ENCODE measurements at regions not wholly inside any gene's neighbourhood (a gene's known extent, or its start where the extent isn't known, plus 50 kb on each side); places are given as distances from the start of the nearest gene placed in this dataset.

GRCh38 chr4:141402712-141403111, 182.0 kb downstream of the ZNF330 start:
- no peak overlapping the region for H3K4me3 Mint-ChIP-seq
- no peaks in the 10 kb centered on the region for H3K36me3 Mint-ChIP-seq (ENCODE audit: low read depth)
- no peaks in the 10 kb centered on the region for H3K9me3 Mint-ChIP-seq
- H3K27ac Mint-ChIP-seq, result no peak overlapping the region
- no peaks in the 10 kb centered on the region for H3K27me3 Mint-ChIP-seq (ENCODE audit: low read depth)
- DNase-seq (ENCODE audit: low spot score), result no peak
- no peaks in the 10 kb centered on the region for H3K4me1 Mint-ChIP-seq (ENCODE audit: low read depth)

GRCh38 chr4:141403782-141404181, 183.1 kb downstream of the ZNF330 start:
- H3K27ac Mint-ChIP-seq, result no peak overlapping the region
- no peaks in the 10 kb centered on the region for H3K9me3 Mint-ChIP-seq
- DNase-seq (ENCODE audit: low spot score), result no peak
- H3K4me3 Mint-ChIP-seq, result no peak overlapping the region
- H3K27me3 Mint-ChIP-seq (ENCODE audit: low read depth), result no peaks in the 10 kb centered on the region
- H3K36me3 Mint-ChIP-seq (ENCODE audit: low read depth), result no peaks in the 10 kb centered on the region
- H3K4me1 Mint-ChIP-seq (ENCODE audit: low read depth), result no peaks in the 10 kb centered on the region

DNA sequence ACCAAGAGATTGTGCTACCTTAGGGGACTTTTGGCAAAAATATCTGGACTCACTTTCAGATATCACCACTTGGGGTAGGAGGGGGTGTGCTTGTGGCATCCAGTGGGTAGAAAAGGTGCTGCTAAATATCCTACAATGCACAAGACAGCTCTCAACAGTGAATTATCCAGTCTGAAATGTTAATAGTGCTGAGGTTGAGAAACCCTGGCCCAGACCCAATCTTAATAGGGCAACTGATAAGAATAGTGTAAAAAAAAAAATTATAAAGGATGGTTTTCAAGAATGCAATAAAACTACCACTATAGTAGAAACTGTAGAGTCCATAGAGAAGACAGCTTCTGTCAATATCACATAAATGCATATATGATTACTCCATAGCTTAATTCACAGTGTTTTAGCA, 185.5 kb downstream of the ZNF330 start:
- Mint-ChIP-seq H3K36me3 (ENCODE audit: low read depth) (no peaks in the 10 kb centered on the region), H3K27me3 (ENCODE audit: low read depth) (no peaks in the 10 kb centered on the region), H3K9me3 (no peaks in the 10 kb centered on the region), H3K4me3 (no peak overlapping the region), H3K27ac (no peak overlapping the region), H3K4me1 (ENCODE audit: low read depth) (no peaks in the 10 kb centered on the region)
- no peak for DNase-seq (ENCODE audit: low spot score)

- DNase-seq (ENCODE audit: low spot score), result no peak
- H3K27ac Mint-ChIP-seq, result no peak overlapping the region
- H3K36me3 Mint-ChIP-seq (ENCODE audit: low read depth), result no peaks in the 10 kb centered on the region
These were observed 188.9 kb downstream of the ZNF330 start for GRCh38 chr4:141409556-141409955.

DNA sequence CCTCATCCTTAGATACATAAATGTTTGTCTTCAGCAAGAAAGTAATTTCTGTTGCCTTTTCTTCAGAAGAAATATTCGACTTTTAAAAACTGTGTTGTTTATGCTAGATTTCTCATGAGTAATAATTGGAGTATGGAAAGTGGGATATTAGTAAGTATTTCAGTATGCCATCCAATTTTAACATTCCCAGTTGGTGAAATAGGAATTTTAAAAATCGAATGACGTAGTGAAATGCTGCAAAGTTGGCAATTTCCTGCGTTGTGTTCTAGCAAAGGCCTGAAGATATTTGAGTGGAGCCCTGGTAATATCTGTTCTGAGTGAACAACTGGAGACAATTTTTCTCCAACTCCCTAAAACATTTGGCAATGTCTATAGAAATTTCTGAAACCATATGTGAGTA, 190.1 kb downstream of the ZNF330 start:
- Mint-ChIP-seq H3K4me3 (no peak overlapping the region), H3K9me3 (no peaks in the 10 kb centered on the region), H3K27me3 (ENCODE audit: low read depth) (no peaks in the 10 kb centered on the region), H3K36me3 (ENCODE audit: low read depth) (no peaks in the 10 kb centered on the region), H3K4me1 (ENCODE audit: low read depth) (no peaks in the 10 kb centered on the region), H3K27ac (no peak overlapping the region)
- no peak for DNase-seq (ENCODE audit: low spot score)

More at GRCh38 chr4:141409556-141409955, 188.9 kb downstream of the ZNF330 start:
- no peaks in the 10 kb centered on the region for H3K4me1 Mint-ChIP-seq (ENCODE audit: low read depth)
- no peaks in the 10 kb centered on the region for H3K27me3 Mint-ChIP-seq (ENCODE audit: low read depth)
- no peak overlapping the region for H3K4me3 Mint-ChIP-seq
- no peaks in the 10 kb centered on the region for H3K9me3 Mint-ChIP-seq

DNA sequence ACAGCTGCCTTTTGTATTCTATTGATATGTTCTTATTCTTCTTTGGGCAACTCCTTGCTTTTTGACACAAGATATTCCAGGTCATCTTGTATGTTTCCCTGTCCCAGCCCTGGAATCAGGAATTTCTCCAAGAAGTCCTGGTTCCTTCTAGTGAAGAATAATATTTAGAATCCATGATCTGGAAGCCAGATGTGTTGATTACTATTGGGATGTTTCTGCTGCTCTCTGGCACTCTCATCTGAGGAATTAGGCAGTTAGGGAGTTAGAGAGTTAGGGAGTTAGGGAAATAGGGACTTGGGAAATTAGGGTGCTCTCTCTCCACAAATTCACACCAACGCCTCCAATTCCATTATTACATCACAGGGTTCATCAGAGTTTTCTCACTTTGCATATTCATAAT, 191.2 kb downstream of the ZNF330 start:
- no peaks in the 10 kb centered on the region for H3K27me3 Mint-ChIP-seq (ENCODE audit: low read depth)
- no peaks in the 10 kb centered on the region for H3K9me3 Mint-ChIP-seq
- H3K36me3 Mint-ChIP-seq (ENCODE audit: low read depth), result no peaks in the 10 kb centered on the region
- no peak overlapping the region for H3K4me3 Mint-ChIP-seq
- no peaks in the 10 kb centered on the region for H3K4me1 Mint-ChIP-seq (ENCODE audit: low read depth)
- no peak for DNase-seq (ENCODE audit: low spot score)
- H3K27ac Mint-ChIP-seq, result no peak overlapping the region

DNA sequence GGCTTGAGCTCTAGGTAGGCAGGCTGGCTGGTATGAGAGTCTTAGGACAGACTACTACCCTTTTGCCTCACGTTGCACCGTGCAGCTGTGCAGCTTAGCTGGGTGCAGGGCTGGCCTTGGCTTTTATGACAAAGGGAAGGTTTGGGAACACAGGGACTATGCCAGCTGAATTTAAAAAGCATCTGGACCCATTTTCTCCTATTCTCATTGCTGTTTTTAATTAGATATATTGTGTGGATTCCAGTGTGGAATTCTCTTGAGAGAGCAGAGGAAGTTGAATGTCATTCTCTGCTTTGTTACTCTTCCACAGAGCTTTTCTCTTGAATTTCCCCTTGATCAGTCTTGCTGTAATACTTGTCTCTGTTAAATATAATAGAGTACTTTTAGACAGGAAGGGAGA, 192.7 kb downstream of the ZNF330 start:
- Mint-ChIP-seq H3K27ac (no peak overlapping the region), H3K9me3 (no peaks in the 10 kb centered on the region), H3K36me3 (ENCODE audit: low read depth) (no peaks in the 10 kb centered on the region), H3K27me3 (ENCODE audit: low read depth) (no peaks in the 10 kb centered on the region), H3K4me3 (no peak overlapping the region), H3K4me1 (ENCODE audit: low read depth) (no peaks in the 10 kb centered on the region)
- DNase-seq (ENCODE audit: low spot score), result no peak

DNA sequence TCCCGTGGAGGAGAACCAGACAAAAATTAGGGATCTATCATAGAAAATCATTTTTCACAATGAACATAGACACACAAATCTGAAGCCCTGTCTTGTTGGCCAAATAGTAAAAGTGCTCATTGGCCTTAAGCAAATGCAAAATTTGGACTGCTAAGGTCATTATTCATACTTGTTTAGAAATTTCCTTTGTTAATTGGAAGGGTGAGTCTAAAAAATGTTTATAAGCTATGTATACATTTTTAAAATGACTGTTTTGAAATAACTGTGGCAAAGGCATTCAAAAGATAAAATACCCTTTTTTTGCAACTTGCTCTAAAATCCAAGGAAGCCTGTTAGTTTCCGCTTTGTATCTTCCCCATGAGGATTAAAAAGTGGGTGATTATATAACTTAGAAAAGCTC, 195.0 kb downstream of the ZNF330 start:
- Mint-ChIP-seq H3K9me3 (no peaks in the 10 kb centered on the region), H3K36me3 (ENCODE audit: low read depth) (no peaks in the 10 kb centered on the region), H3K27ac (no peak overlapping the region), H3K4me1 (ENCODE audit: low read depth) (no peaks in the 10 kb centered on the region), H3K4me3 (no peak overlapping the region), H3K27me3 (ENCODE audit: low read depth) (no peaks in the 10 kb centered on the region)
- no peak for DNase-seq (ENCODE audit: low spot score)

DNA sequence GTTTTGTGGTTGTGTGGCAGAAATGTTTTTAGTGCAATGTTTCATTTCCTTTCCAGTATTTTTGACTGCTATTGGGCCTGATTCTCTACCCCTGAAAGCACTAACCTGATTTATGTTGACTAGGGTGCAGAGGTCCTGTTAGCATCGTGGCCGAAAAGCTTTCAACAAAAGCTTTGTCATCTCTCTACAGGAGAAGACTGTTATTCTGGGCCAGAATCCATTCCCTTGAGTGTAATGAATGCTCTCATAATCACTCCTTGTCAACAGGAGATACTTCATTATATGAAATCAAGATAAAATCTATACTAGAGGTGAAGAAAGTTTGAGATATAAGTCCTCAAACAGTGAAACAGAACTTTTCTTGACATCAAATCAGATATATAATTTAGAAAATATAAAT, 195.5 kb downstream of the ZNF330 start:
- H3K4me1 Mint-ChIP-seq (ENCODE audit: low read depth), result no peaks in the 10 kb centered on the region
- H3K27me3 Mint-ChIP-seq (ENCODE audit: low read depth), result no peaks in the 10 kb centered on the region
- H3K36me3 Mint-ChIP-seq (ENCODE audit: low read depth), result no peaks in the 10 kb centered on the region
- H3K9me3 Mint-ChIP-seq, result no peaks in the 10 kb centered on the region
- DNase-seq (ENCODE audit: low spot score), result no peak
- H3K27ac Mint-ChIP-seq, result no peak overlapping the region
- H3K4me3 Mint-ChIP-seq, result no peak overlapping the region

GRCh38 chr4:141416677-141417363, 196.1 kb downstream of the ZNF330 start:
- H3K9me3 Mint-ChIP-seq, result no peaks in the 10 kb centered on the region
- H3K4me1 Mint-ChIP-seq (ENCODE audit: low read depth), result no peaks in the 10 kb centered on the region
- H3K4me3 Mint-ChIP-seq, result no peak overlapping the region
- no peaks in the 10 kb centered on the region for H3K27me3 Mint-ChIP-seq (ENCODE audit: low read depth)
- H3K27ac Mint-ChIP-seq, result no peak overlapping the region
- H3K36me3 Mint-ChIP-seq (ENCODE audit: low read depth), result no peaks in the 10 kb centered on the region
- DNase-seq (ENCODE audit: low spot score), result no peak

GRCh38 chr4:141417387-141417786, 196.7 kb downstream of the ZNF330 start:
- H3K36me3 Mint-ChIP-seq (ENCODE audit: low read depth), result no peaks in the 10 kb centered on the region
- no peak for DNase-seq (ENCODE audit: low spot score)
- H3K4me3 Mint-ChIP-seq, result no peak overlapping the region
- H3K27ac Mint-ChIP-seq, result no peak overlapping the region
- H3K4me1 Mint-ChIP-seq (ENCODE audit: low read depth), result no peaks in the 10 kb centered on the region
- H3K27me3 Mint-ChIP-seq (ENCODE audit: low read depth), result no peaks in the 10 kb centered on the region
- no peaks in the 10 kb centered on the region for H3K9me3 Mint-ChIP-seq

GRCh38 chr4:141425124-141425523, 204.4 kb downstream of the ZNF330 start:
- no peaks in the 10 kb centered on the region for H3K4me1 Mint-ChIP-seq (ENCODE audit: low read depth)
- no peak for DNase-seq (ENCODE audit: low spot score)
- H3K36me3 Mint-ChIP-seq (ENCODE audit: low read depth), result no peaks in the 10 kb centered on the region
- no peaks in the 10 kb centered on the region for H3K9me3 Mint-ChIP-seq
- no peak overlapping the region for H3K27ac Mint-ChIP-seq
- H3K27me3 Mint-ChIP-seq (ENCODE audit: low read depth), result no peaks in the 10 kb centered on the region
- H3K4me3 Mint-ChIP-seq, result no peak overlapping the region

DNA sequence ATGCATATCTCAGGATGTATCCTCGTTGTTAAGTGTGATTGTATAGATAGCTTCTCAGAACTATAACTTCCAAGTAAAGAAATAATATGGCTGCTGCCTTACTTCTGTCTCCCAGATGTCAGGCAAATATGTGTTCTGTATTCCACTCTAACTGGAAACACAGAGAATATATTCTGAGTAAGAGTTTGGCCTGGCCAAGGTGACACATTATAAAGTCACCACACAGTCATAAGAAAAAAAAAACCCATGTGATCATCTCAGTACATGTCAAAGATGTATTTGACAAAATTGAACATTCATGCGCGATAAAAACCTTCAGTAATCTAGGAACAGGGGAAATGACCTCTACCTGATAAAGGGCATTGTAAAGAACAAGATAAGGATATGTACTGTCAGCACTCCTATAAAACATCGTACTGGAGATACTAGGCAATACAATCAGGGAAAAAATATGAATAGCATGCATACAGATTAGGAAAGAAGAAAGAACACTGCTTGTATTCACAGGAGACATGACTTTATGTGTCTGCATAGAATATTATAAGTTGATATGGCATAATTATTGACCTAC, 207.1 kb downstream of the ZNF330 start:
- no peaks in the 10 kb centered on the region for H3K4me1 Mint-ChIP-seq (ENCODE audit: low read depth)
- DNase-seq (ENCODE audit: low spot score), result no peak
- no peaks in the 10 kb centered on the region for H3K36me3 Mint-ChIP-seq (ENCODE audit: low read depth)
- H3K27ac Mint-ChIP-seq, result no peak overlapping the region
- H3K27me3 Mint-ChIP-seq (ENCODE audit: low read depth), result no peaks in the 10 kb centered on the region
- no peaks in the 10 kb centered on the region for H3K9me3 Mint-ChIP-seq
- no peak overlapping the region for H3K4me3 Mint-ChIP-seq

- no peaks in the 10 kb centered on the region for H3K36me3 Mint-ChIP-seq (ENCODE audit: low read depth)
- no peak overlapping the region for H3K27ac Mint-ChIP-seq
- DNase-seq (ENCODE audit: low spot score), result no peak
- no peaks in the 10 kb centered on the region for H3K4me1 Mint-ChIP-seq (ENCODE audit: low read depth)
- no peaks in the 10 kb centered on the region for H3K9me3 Mint-ChIP-seq
- H3K4me3 Mint-ChIP-seq, result no peak overlapping the region
- H3K27me3 Mint-ChIP-seq (ENCODE audit: low read depth), result no peaks in the 10 kb centered on the region
These were observed 206.4 kb upstream of the IL15 start for GRCh38 chr4:141429933-141430332.

GRCh38 chr4:141430686-141431085, 205.7 kb upstream of the IL15 start:
- no peak for DNase-seq (ENCODE audit: low spot score)
- Mint-ChIP-seq H3K9me3 (no peaks in the 10 kb centered on the region), H3K27ac (no peak overlapping the region), H3K27me3 (ENCODE audit: low read depth) (no peaks in the 10 kb centered on the region), H3K36me3 (ENCODE audit: low read depth) (no peaks in the 10 kb centered on the region), H3K4me1 (ENCODE audit: low read depth) (no peaks in the 10 kb centered on the region), H3K4me3 (no peak overlapping the region)
